ENCODE measurements at regions not wholly inside any gene's neighbourhood (a gene's known extent, or its start where the extent isn't known, plus 50 kb on each side); places are given as distances from the start of the nearest gene placed in this dataset.

- TF ChIP-seq FOXS1 (CRISPR knock-in tag; IDR thresholded peaks at IDR 0.05), result no peak
- no peak for TF ChIP-seq RAD21 (conservative IDR thresholded peaks at IDR 0.05 in 1 of 2, IDR thresholded peaks at IDR 0.05 in 1 of 2)
- no peak for TF ChIP-seq CTCF (IDR thresholded peaks at IDR 0.05)
- no peak for TF ChIP-seq ZFP36 (IDR thresholded peaks at IDR 0.05; ENCODE audit: borderline replicate concordance, partially characterized antibody)
These were observed 261.1 kb downstream of the ARRDC4 start for GRCh38 chr15:98221577-98221976.

Measured in A549 (cell line).